Mesenchymal stem cell (in vitro differentiated cells and primary cell): ENCODE measurements at regions not wholly inside any gene's neighbourhood (a gene's known extent, or its start where the extent isn't known, plus 50 kb on each side); places are given as distances from the start of the nearest gene placed in this dataset.

Experiments
- DNase-seq: peaks from one replicate; pipeline ENCODE4 v3.0.0-alpha.2; 2013
- H2AFZ ChIP-seq: one replicate; pipeline ENCODE4 v1.6.1; 2013; ENCODE audit warnings: low read depth, mild to moderate bottlenecking, control low read depth, inconsistent platforms, low read length, moderate library complexity
- H2AK5ac ChIP-seq: 2 replicates; pipeline ENCODE4 v1.6.1; 2013; ENCODE audit warnings: low read length, moderate library complexity, mild to moderate bottlenecking, inconsistent platforms; ENCODE audit not compliant: severe bottlenecking
- H2BK120ac ChIP-seq: one replicate; pipeline ENCODE4 v1.6.1; 2013; ENCODE audit warnings: low read depth, mild to moderate bottlenecking, inconsistent platforms, low read length, moderate library complexity
- H2BK12ac ChIP-seq, 2 experiments: one replicate each; pipeline ENCODE4 v1.6.1; 2013; ENCODE audit warnings: inconsistent platforms in 2 of 2, low read length in 2 of 2, mild to moderate bottlenecking in 2 of 2, moderate library complexity in 2 of 2, control low read depth in 1 of 2
- H2BK15ac ChIP-seq: one replicate; pipeline ENCODE4 v1.6.1; 2013; ENCODE audit warnings: mild to moderate bottlenecking, low read depth, inconsistent platforms; ENCODE audit not compliant: poor library complexity, severe bottlenecking
- H2BK5ac ChIP-seq: 2 replicates; pipeline ENCODE4 v1.6.1; 2013; ENCODE audit warnings: low read depth, mild to moderate bottlenecking, low read length, control low read depth, inconsistent platforms; ENCODE audit not compliant: poor library complexity, severe bottlenecking
- H3K14ac ChIP-seq, 2 experiments: one replicate each; pipeline ENCODE4 v1.6.1; 2013; ENCODE audit warnings: inconsistent platforms in 2 of 2, low read length in 2 of 2, control low read depth in 1 of 2, mild to moderate bottlenecking in 1 of 2, moderate library complexity in 1 of 2
- H3K18ac ChIP-seq, 2 experiments: one replicate each; pipeline ENCODE4 v1.6.1; 2013; ENCODE audit warnings: inconsistent platforms in 2 of 2, low read length in 2 of 2, control low read depth in 1 of 2, low read depth in 1 of 2, mild to moderate bottlenecking in 1 of 2
- H3K23ac ChIP-seq, 2 experiments: one replicate each; pipeline ENCODE4 v1.6.1; 2013; ENCODE audit warnings: inconsistent platforms in 2 of 2, low read length in 2 of 2, mild to moderate bottlenecking in 2 of 2, moderate library complexity in 2 of 2, control low read depth in 1 of 2
- H3K27ac ChIP-seq: 2 replicates; pipeline ENCODE4 v1.5.1; 2013; ENCODE audit warnings: mild to moderate bottlenecking, moderate library complexity, low read length, control low read depth, inconsistent platforms; ENCODE audit not compliant: poor library complexity, severe bottlenecking
- H3K27me3 ChIP-seq, 2 experiments: 2 replicates each; pipeline versions ENCODE4 v1.6.1 to v1.7.0; 2013; ENCODE audit warnings: low read length in 2 of 2, mild to moderate bottlenecking in 2 of 2, moderate library complexity in 2 of 2, control low read depth in 1 of 2, inconsistent platforms in 1 of 2; ENCODE audit not compliant: control insufficient read depth in 1 of 2, insufficient read depth in 1 of 2
- H3K36me3 ChIP-seq, 2 experiments: 2 replicates each; pipeline versions ENCODE4 v1.6.1 to v1.7.0; 2013; ENCODE audit warnings: low read length in 2 of 2, control low read depth in 1 of 2, inconsistent platforms in 1 of 2, low read depth in 1 of 2, mild to moderate bottlenecking in 1 of 2; ENCODE audit not compliant: insufficient read depth in 2 of 2, control insufficient read depth in 1 of 2
- H3K4ac ChIP-seq, 2 experiments: one replicate each; pipeline ENCODE4 v1.6.1; 2013; ENCODE audit warnings: inconsistent platforms in 2 of 2, low read length in 2 of 2, mild to moderate bottlenecking in 2 of 2, moderate library complexity in 2 of 2, control low read depth in 1 of 2, low read depth in 1 of 2
- H3K4me1 ChIP-seq: 2 replicates; pipeline ENCODE4 v1.6.1; 2013; ENCODE audit warnings: low read depth, low read length, control low read depth; ENCODE audit not compliant: control insufficient read depth, insufficient read depth
- H3K4me2 ChIP-seq: 2 replicates; pipeline ENCODE4 v1.6.1; 2013; ENCODE audit warnings: low read length, mild to moderate bottlenecking, inconsistent platforms; ENCODE audit not compliant: poor library complexity, severe bottlenecking
- H3K4me3 ChIP-seq, 2 experiments: 2 replicates each; pipeline versions ENCODE4 v1.5.1 to v1.7.0; 2013; ENCODE audit warnings: low read length in 2 of 2, mild to moderate bottlenecking in 2 of 2, control low read depth in 1 of 2, low read depth in 1 of 2; ENCODE audit not compliant: insufficient read depth in 1 of 2
- H3K79me1 ChIP-seq: replicated peaks from 2 replicates; pipeline ENCODE4 v1.6.1; 2013; ENCODE audit warnings: mild to moderate bottlenecking, control low read depth, low read length, inconsistent platforms; ENCODE audit not compliant: poor library complexity, severe bottlenecking
- H3K9ac ChIP-seq: 2 replicates; pipeline ENCODE4 v1.7.0; 2013; ENCODE audit warnings: mild to moderate bottlenecking, low read length, moderate library complexity
- H3K9me3 ChIP-seq: 2 replicates; pipeline ENCODE4 v1.7.0; 2013; ENCODE audit warnings: mild to moderate bottlenecking, low read length; ENCODE audit not compliant: control insufficient read depth
- H4K8ac ChIP-seq: one replicate; pipeline ENCODE4 v1.6.1; 2013; ENCODE audit warnings: inconsistent platforms, mild to moderate bottlenecking, low read length, moderate library complexity
- H4K91ac ChIP-seq: one replicate; pipeline ENCODE4 v1.6.1; 2013; ENCODE audit warnings: mild to moderate bottlenecking, low read length, inconsistent platforms
- WGBS: methylation state at CpG from one replicate; pipeline ENCODE4 v1.1.7; 2013; ENCODE audit warnings: mixed read lengths; 5-methylcytosine and 5-hydroxymethylcytosine counted together

- H3K9me3 ChIP-seq, result no peaks in the 10 kb centered on the region
- H3K27ac ChIP-seq, result no peak overlapping the region
- H3K14ac ChIP-seq, result no peak overlapping the region
- WGBS, result 68% methylated on average over 5 of the region's 6 CpGs
- H4K91ac ChIP-seq, result no peak overlapping the region
- no peak overlapping the region for H2AK5ac ChIP-seq
- H2AFZ ChIP-seq, result no peak overlapping the region
- H3K9ac ChIP-seq, result no peak overlapping the region
- no peak overlapping the region for H4K8ac ChIP-seq
- no peak for DNase-seq
- no peak overlapping the region for H3K4me2 ChIP-seq
- no peaks in the 10 kb centered on the region for H3K36me3 ChIP-seq
- H2BK15ac ChIP-seq, result no peak overlapping the region
- no peak overlapping the region for H2BK5ac ChIP-seq
- H2BK12ac ChIP-seq, result no peak overlapping the region
- H3K4me1 ChIP-seq, result no peaks in the 10 kb centered on the region
- peaks cover 6 to 9% of the 10 kb centered on the region in 2 experiments for H3K27me3 ChIP-seq
- no peak overlapping the region for H3K4me3 ChIP-seq
- H3K4ac ChIP-seq, result no peak overlapping the region
- no peak overlapping the region for H3K18ac ChIP-seq
- H2BK120ac ChIP-seq, result no peak overlapping the region
- H3K79me1 ChIP-seq, result no peaks in the 10 kb centered on the region
- no peak overlapping the region for H3K23ac ChIP-seq
These were observed 77.3 kb upstream of the MAN2A1 start for GRCh38 chr5:109612278-109612905.

DNA sequence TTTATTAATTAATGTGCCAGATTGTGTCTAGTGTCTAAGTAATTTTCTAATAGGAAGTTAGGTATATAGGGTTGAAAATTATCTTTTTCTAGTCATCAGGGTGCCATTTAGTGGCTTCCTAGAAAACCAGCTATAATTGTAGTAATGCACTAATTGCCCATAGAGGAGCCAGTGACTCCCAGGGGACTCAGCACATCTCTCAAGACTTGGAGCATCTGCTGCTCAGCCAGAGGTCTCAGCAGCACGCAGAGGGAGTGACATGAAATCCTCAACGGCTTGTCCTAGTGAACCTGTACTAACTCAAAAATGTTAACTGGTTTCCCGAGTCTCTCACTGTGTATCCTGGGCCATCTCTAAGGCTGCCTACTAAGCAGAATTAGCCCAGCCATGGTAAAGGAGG, 78.2 kb upstream of the MAN2A1 start:
- no peaks in the 10 kb centered on the region for H3K9me3 ChIP-seq
- H4K91ac ChIP-seq, result no peak overlapping the region
- no peak for DNase-seq
- no peak overlapping the region for H3K4me2 ChIP-seq
- no peak overlapping the region for H2BK5ac ChIP-seq
- no peak overlapping the region for H2AK5ac ChIP-seq
- no peak overlapping the region for H4K8ac ChIP-seq
- H3K14ac ChIP-seq, result no peak overlapping the region
- no peak overlapping the region for H2BK12ac ChIP-seq
- no peak overlapping the region for H2AFZ ChIP-seq
- no peak overlapping the region for H2BK15ac ChIP-seq
- H3K9ac ChIP-seq, result no peak overlapping the region
- no peak overlapping the region for H3K27ac ChIP-seq
- 39% methylated on average over 2 of the region's 3 CpGs for WGBS
- H3K36me3 ChIP-seq, result no peaks in the 10 kb centered on the region
- no peak overlapping the region for H3K4me3 ChIP-seq
- H3K23ac ChIP-seq, result peak overlapping the region in 1 of 2 experiments; percentile 70
- H3K18ac ChIP-seq, result no peak overlapping the region
- no peak overlapping the region for H3K4ac ChIP-seq
- H3K79me1 ChIP-seq, result no peaks in the 10 kb centered on the region
- H3K4me1 ChIP-seq, result no peaks in the 10 kb centered on the region
- peaks cover 4 to 5% of the 10 kb centered on the region in 2 experiments for H3K27me3 ChIP-seq
- H2BK120ac ChIP-seq, result no peak overlapping the region

DNA sequence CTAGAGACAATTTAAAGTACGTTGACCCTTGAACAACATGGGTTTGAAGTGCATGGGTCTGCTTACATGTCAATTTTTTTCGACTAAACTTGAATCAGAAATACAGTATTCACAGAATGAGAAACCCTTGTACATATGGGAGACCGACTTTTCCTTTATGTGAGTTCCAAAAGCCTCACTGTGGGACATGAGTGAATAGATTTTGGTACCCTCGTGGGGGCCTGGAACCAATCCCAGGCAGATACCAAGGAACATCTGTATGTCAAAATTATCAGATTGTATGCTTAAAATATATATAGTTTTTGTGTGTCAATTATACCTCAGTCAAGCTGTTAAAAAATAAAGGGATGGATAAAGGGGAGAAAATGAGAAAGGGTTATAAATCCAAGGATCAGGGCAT, 78.7 kb upstream of the MAN2A1 start:
- Histone ChIP-seq H2BK120ac (no peak overlapping the region), H4K91ac (no peak overlapping the region), H2BK15ac (no peak overlapping the region), H3K4ac (no peak overlapping the region), H2BK5ac (no peak overlapping the region), H4K8ac (no peak overlapping the region), H3K27ac (no peak overlapping the region), H3K4me1 (no peaks in the 10 kb centered on the region), H3K79me1 (no peaks in the 10 kb centered on the region), H2AFZ (no peak overlapping the region), H3K18ac (no peak overlapping the region), H3K27me3 (peaks cover 0 to under 1% of the 10 kb centered on the region in 2 experiments), H3K14ac (no peak overlapping the region), H3K36me3 (no peaks in the 10 kb centered on the region), H2BK12ac (no peak overlapping the region), H3K23ac (no peak overlapping the region), H3K4me3 (no peak overlapping the region), H3K4me2 (no peak overlapping the region), H3K9me3 (no peaks in the 10 kb centered on the region), H2AK5ac (no peak overlapping the region), H3K9ac (no peak overlapping the region)
- no peak for DNase-seq
- 81% methylated on average over 3 of the region's 4 CpGs for WGBS

GRCh38 chr5:109610581-109610980, 79.1 kb upstream of the MAN2A1 start:
- H3K14ac ChIP-seq, result no peak overlapping the region
- no peak overlapping the region for H2BK5ac ChIP-seq
- no peak overlapping the region for H2BK120ac ChIP-seq
- H3K9ac ChIP-seq, result no peak overlapping the region
- no peak overlapping the region for H3K27ac ChIP-seq
- H3K4me2 ChIP-seq, result no peak overlapping the region
- no peaks in the 10 kb centered on the region for H3K9me3 ChIP-seq
- H2BK15ac ChIP-seq, result no peak overlapping the region
- WGBS, result 88% methylated on average over 2 of the region's 3 CpGs
- H3K27me3 ChIP-seq, result no peaks in the 10 kb centered on the region
- no peak overlapping the region for H2AFZ ChIP-seq
- H2BK12ac ChIP-seq, result no peak overlapping the region
- no peak overlapping the region for H3K4ac ChIP-seq
- no peaks in the 10 kb centered on the region for H3K36me3 ChIP-seq
- H4K91ac ChIP-seq, result no peak overlapping the region
- no peak overlapping the region for H2AK5ac ChIP-seq
- no peak overlapping the region for H3K23ac ChIP-seq
- DNase-seq, result no peak
- H3K79me1 ChIP-seq, result no peaks in the 10 kb centered on the region
- H3K4me1 ChIP-seq, result no peaks in the 10 kb centered on the region
- no peak overlapping the region for H3K4me3 ChIP-seq
- H4K8ac ChIP-seq, result no peak overlapping the region
- H3K18ac ChIP-seq, result no peak overlapping the region
